Astrocyte (in vitro differentiated cells and primary cell): ENCODE measurements at regions not wholly inside any gene's neighbourhood (a gene's known extent, or its start where the extent isn't known, plus 50 kb on each side); places are given as distances from the start of the nearest gene placed in this dataset.

ENCODE experiments used
- DNase-seq: peaks from one replicate; pipeline ENCODE4 v3.0.0-alpha.2; 2010; ENCODE audit warnings: low read depth
- FAIRE-seq: peaks from 2 replicates; lab custom pipeline; 2011; peaks lifted over from hg19 to GRCh38; lab: Jason Lieb, UNC
- H2AFZ ChIP-seq: 2 replicates; pipeline ENCODE4 v1.6.0; 2012; ENCODE audit warnings: low read depth, low read length, inconsistent platforms
- H3K27ac ChIP-seq: 2 replicates; pipeline ENCODE4 v1.5.1; 2011; ENCODE audit warnings: low read depth, low read length, inconsistent platforms
- H3K27me3 ChIP-seq: 2 replicates; pipeline ENCODE4 v1.6.0; 2011; ENCODE audit warnings: low read length, inconsistent platforms; ENCODE audit not compliant: insufficient read depth
- H3K36me3 ChIP-seq: 2 replicates; pipeline ENCODE4 v1.5.1; 2011; ENCODE audit warnings: low read length, inconsistent platforms; ENCODE audit not compliant: insufficient read depth
- H3K4me1 ChIP-seq: 2 replicates; pipeline ENCODE4 v1.5.1; 2011; ENCODE audit warnings: low read length, inconsistent platforms; ENCODE audit not compliant: insufficient read depth
- H3K4me2 ChIP-seq: 2 replicates; pipeline ENCODE4 v1.6.0; 2012; ENCODE audit warnings: low read length, inconsistent platforms
- H3K4me3 ChIP-seq: 2 replicates; pipeline ENCODE4 v1.5.1; 2011; ENCODE audit warnings: low read depth, mild to moderate bottlenecking, low read length, inconsistent platforms; ENCODE audit not compliant: insufficient read depth
- H3K79me2 ChIP-seq: 2 replicates; pipeline ENCODE4 v1.6.0; 2012; ENCODE audit warnings: mild to moderate bottlenecking, low read length, inconsistent platforms; ENCODE audit not compliant: insufficient read depth
- H3K9ac ChIP-seq: 2 replicates; pipeline ENCODE4 v1.6.0; 2012; ENCODE audit warnings: mild to moderate bottlenecking, low read length, inconsistent platforms
- H3K9me3 ChIP-seq: 2 replicates; pipeline ENCODE4 v1.5.1; 2012; ENCODE audit warnings: low read depth, mild to moderate bottlenecking, low read length, inconsistent platforms; ENCODE audit not compliant: insufficient read depth
- H4K20me1 ChIP-seq: 2 replicates; pipeline ENCODE4 v1.6.0; 2012; ENCODE audit warnings: low read length, inconsistent platforms; ENCODE audit not compliant: insufficient read depth
- H3K27ac Mint-ChIP-seq: one replicate; pipeline ENCODE4 v1.8.0; 2021; ENCODE audit warnings: mild to moderate bottlenecking, mixed read lengths; ENCODE audit not compliant: unreplicated experiment
- H3K27me3 Mint-ChIP-seq: one replicate; pipeline ENCODE4 v1.8.0; 2021; ENCODE audit warnings: low read depth, mixed read lengths; ENCODE audit not compliant: unreplicated experiment
- H3K36me3 Mint-ChIP-seq: one replicate; pipeline ENCODE4 v1.8.0; 2021; ENCODE audit warnings: low read depth, mixed read lengths; ENCODE audit not compliant: unreplicated experiment
- H3K4me1 Mint-ChIP-seq: one replicate; pipeline ENCODE4 v1.8.0; 2021; ENCODE audit warnings: low read depth, mixed read lengths; ENCODE audit not compliant: unreplicated experiment
- H3K4me3 Mint-ChIP-seq: one replicate; pipeline ENCODE4 v1.8.0; 2021; ENCODE audit warnings: mild to moderate bottlenecking, moderate library complexity, mixed read lengths; ENCODE audit not compliant: unreplicated experiment
- H3K9me3 Mint-ChIP-seq: one replicate; pipeline ENCODE4 v1.8.0; 2021; ENCODE audit warnings: mild to moderate bottlenecking, mixed read lengths; ENCODE audit not compliant: unreplicated experiment
- EZH2 ChIP-seq: IDR thresholded peaks from 2 replicates; pipeline ENCODE4 v1.6.1; 2012; ENCODE audit warnings: mild to moderate bottlenecking, low read length, inconsistent platforms; ENCODE audit not compliant: insufficient read depth
- TF ChIP-seq, protein P1 (sequence below): IDR thresholded peaks from 2 replicates; pipeline ENCODE4 v1.5.1; 2011; ENCODE audit warnings: low read depth, mild to moderate bottlenecking, inconsistent platforms, low read length, moderate library complexity; ENCODE audit not compliant: insufficient read depth

DNA sequence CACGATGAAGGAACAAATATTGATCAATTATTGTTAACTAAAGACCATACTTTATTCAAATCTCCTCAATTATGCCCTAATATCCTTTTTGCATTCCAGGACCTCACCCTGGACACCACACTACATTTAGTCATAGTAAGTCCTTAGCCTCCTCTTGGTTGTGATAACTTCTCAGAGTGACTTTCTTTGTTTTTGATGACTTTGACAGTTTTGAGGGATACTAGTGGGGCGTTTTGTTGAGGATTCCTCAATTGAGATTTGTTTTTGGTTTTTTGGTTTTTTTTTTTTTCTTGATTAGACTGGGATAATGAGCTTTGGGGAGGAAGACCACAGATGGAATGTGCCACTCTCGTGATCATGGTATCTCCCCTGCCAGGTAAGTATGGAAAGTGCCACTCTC lies 105.5 kb downstream of the SOX9 start:
- Histone ChIP-seq H3K27me3 (peaks cover 6% of the 10 kb centered on the region), H2AFZ (no peak overlapping the region), H3K9ac (no peak overlapping the region), H3K4me3 (no peak overlapping the region), H3K27ac (no peak overlapping the region), H3K4me1 (no peaks in the 10 kb centered on the region), H4K20me1 (no peaks in the 10 kb centered on the region), H3K36me3 (no peaks in the 10 kb centered on the region), H3K9me3 (no peaks in the 10 kb centered on the region), H3K79me2 (no peaks in the 10 kb centered on the region), H3K4me2 (no peak overlapping the region)
- DNase-seq (no peak), FAIRE-seq (no peak)
- Mint-ChIP-seq H3K36me3 (no peaks in the 10 kb centered on the region), H3K27ac (no peak overlapping the region), H3K27me3 (peaks cover 17% of the 10 kb centered on the region), H3K9me3 (no peaks in the 10 kb centered on the region), H3K4me1 (no peaks in the 10 kb centered on the region), H3K4me3 (no peak overlapping the region)
- no peak for TF ChIP-seq EZH2
- TF ChIP-seq, protein P1, sequence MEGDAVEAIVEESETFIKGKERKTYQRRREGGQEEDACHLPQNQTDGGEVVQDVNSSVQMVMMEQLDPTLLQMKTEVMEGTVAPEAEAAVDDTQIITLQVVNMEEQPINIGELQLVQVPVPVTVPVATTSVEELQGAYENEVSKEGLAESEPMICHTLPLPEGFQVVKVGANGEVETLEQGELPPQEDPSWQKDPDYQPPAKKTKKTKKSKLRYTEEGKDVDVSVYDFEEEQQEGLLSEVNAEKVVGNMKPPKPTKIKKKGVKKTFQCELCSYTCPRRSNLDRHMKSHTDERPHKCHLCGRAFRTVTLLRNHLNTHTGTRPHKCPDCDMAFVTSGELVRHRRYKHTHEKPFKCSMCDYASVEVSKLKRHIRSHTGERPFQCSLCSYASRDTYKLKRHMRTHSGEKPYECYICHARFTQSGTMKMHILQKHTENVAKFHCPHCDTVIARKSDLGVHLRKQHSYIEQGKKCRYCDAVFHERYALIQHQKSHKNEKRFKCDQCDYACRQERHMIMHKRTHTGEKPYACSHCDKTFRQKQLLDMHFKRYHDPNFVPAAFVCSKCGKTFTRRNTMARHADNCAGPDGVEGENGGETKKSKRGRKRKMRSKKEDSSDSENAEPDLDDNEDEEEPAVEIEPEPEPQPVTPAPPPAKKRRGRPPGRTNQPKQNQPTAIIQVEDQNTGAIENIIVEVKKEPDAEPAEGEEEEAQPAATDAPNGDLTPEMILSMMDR = no peak

DNA sequence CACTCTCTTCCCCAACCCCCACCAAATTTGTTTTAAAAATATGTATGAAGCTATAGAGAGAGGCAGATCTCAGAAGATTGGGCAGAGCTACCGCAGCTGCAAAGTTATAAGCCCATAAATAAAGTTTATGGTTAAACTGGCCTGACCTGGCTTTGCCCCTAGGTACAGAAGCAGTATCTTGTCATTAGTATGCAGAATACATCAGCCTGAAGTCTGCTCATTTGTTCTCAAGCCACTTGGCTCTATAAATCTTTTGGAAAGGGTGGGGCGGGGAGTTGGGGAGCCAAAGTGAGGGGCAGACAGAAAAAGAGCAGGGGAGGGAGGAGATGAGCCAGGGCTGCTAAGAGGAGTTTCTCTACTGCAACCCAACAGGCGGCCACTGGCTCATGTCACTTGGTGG lies 113.2 kb downstream of the SOX9 start:
- Mint-ChIP-seq H3K27me3 (peaks cover 24% of the 10 kb centered on the region), H3K36me3 (no peaks in the 10 kb centered on the region), H3K9me3 (peaks cover 7% of the 10 kb centered on the region), H3K27ac (no peak overlapping the region), H3K4me3 (no peak overlapping the region), H3K4me1 (no peaks in the 10 kb centered on the region)
- peaks cover 4% of the 10 kb centered on the region for H3K27me3 ChIP-seq
- H3K4me1 ChIP-seq = no peaks in the 10 kb centered on the region
- H3K9ac ChIP-seq = no peak overlapping the region
- H4K20me1 ChIP-seq = no peaks in the 10 kb centered on the region
- no peaks in the 10 kb centered on the region for H3K9me3 ChIP-seq
- no peak for DNase-seq
- no peak overlapping the region for H3K27ac ChIP-seq
- no peaks in the 10 kb centered on the region for H3K79me2 ChIP-seq
- H3K36me3 ChIP-seq = no peaks in the 10 kb centered on the region
- no peak overlapping the region for H2AFZ ChIP-seq
- TF ChIP-seq, protein P1 = no peak
- TF ChIP-seq EZH2 = no peak
- no peak for FAIRE-seq
- no peak overlapping the region for H3K4me2 ChIP-seq
- no peak overlapping the region for H3K4me3 ChIP-seq

DNA sequence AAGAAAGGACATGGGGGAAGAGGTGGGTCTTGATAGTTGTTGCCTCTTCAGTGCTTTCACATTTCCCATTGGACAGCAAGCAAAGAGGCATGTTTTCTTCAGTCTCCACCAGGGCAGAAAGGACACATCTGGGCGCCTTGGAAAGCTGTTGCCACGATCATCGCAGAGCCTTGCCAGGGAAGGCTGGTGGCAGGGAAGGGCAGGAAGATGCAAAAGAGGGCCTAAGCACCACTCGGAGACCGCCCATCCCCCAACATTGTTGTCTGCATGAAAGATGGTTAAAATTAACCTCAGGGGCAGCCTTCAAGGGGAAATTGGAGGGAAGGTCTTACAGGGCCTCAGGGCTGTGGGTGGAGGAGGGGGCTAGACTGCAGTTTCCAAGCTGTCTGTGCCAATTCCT lies 114.2 kb downstream of the SOX9 start:
- H3K4me1 ChIP-seq = no peaks in the 10 kb centered on the region
- Mint-ChIP-seq H3K27ac (no peak overlapping the region), H3K27me3 (peaks cover 27% of the 10 kb centered on the region), H3K36me3 (no peaks in the 10 kb centered on the region), H3K4me3 (no peak overlapping the region), H3K4me1 (no peaks in the 10 kb centered on the region), H3K9me3 (peaks cover 9% of the 10 kb centered on the region)
- H3K79me2 ChIP-seq = no peaks in the 10 kb centered on the region
- no peak for FAIRE-seq
- no peak for DNase-seq
- H3K27me3 ChIP-seq = peaks cover 4% of the 10 kb centered on the region
- no peak overlapping the region for H3K4me2 ChIP-seq
- H2AFZ ChIP-seq = no peak overlapping the region
- H3K36me3 ChIP-seq = no peaks in the 10 kb centered on the region
- no peak overlapping the region for H3K27ac ChIP-seq
- H3K9ac ChIP-seq = no peak overlapping the region
- no peak overlapping the region for H3K4me3 ChIP-seq
- no peaks in the 10 kb centered on the region for H3K9me3 ChIP-seq
- TF ChIP-seq EZH2 = no peak
- TF ChIP-seq, protein P1 = no peak
- H4K20me1 ChIP-seq = no peaks in the 10 kb centered on the region
